B cell (primary cell): ENCODE measurements at regions not wholly inside any gene's neighbourhood (a gene's known extent, or its start where the extent isn't known, plus 50 kb on each side); places are given as distances from the start of the nearest gene placed in this dataset.

Source experiments
- ATAC-seq: fragments of 200-7000 bp; cut with Tn5 transposase; one replicate; pipeline ENCODE4 v1.10.0; 2021; ENCODE audit warnings: low read depth, mild to moderate bottlenecking, moderate number of reproducible peaks, moderate library complexity
- CTCF ChIA-PET: fragments of 350-600 bp; sonication (Branson Sonifier 250); formaldehyde crosslinking; loops from one replicate; lab custom pipeline; 2021; ENCODE audit warnings: antibody characterized with exemption, inconsistent platforms; lab: Charles Lee
- POLR2A ChIA-PET: fragments of 350-600 bp; sonication (Branson Sonifier 250); formaldehyde crosslinking; loops from one replicate; lab custom pipeline; 2021; ENCODE audit warnings: antibody characterized with exemption; lab: Charles Lee
- DNase-seq: peaks from one replicate; pipeline ENCODE4 v3.0.0; 2013
- H2AFZ ChIP-seq: 2 replicates; pipeline ENCODE4 v1.6.1; 2012; ENCODE audit warnings: mild to moderate bottlenecking, low read depth, low read length; ENCODE audit not compliant: insufficient read depth, poor library complexity, severe bottlenecking
- H3K27ac ChIP-seq, 2 donors: 1 replicate in 1 of 2; 2 replicates in 1 of 2; pipeline ENCODE4 v1.5.1; 2012 to 2013; ENCODE audit warnings: low read length in 2 of 2, mild to moderate bottlenecking in 2 of 2, moderate library complexity in 1 of 2
- H3K27me3 ChIP-seq, 4 experiments: fragments of 200-600 bp in 1 of 4; sonication (generic) in 1 of 4; replicated peaks in 1 of 4; 1 replicate in 2 of 4; 2 replicates in 2 of 4; pipeline versions ENCODE4 v1.6.1 to v1.7.0; 2013 to 2016; ENCODE audit warnings: low read length in 3 of 4, mild to moderate bottlenecking in 2 of 4, mixed read lengths in 1 of 4, moderate library complexity in 1 of 4; ENCODE audit not compliant: insufficient read depth in 4 of 4, control insufficient read depth in 3 of 4; ENCODE audit errors: control extremely low read depth in 1 of 4
- H3K36me3 ChIP-seq, 2 experiments: replicated peaks in 1 of 2; 1 replicate in 1 of 2; 2 replicates in 1 of 2; pipeline versions ENCODE4 v1.6.1 to v1.7.1; 2013; ENCODE audit warnings: low read length in 1 of 2; ENCODE audit not compliant: insufficient read depth in 2 of 2, control insufficient read depth in 1 of 2; ENCODE audit errors: control extremely low read depth in 1 of 2, extremely low read depth in 1 of 2
- H3K4me1 ChIP-seq, 2 donors: fragments of 200-600 bp in 1 of 2; sonication (generic) in 1 of 2; 1 replicate in 1 of 2; 2 replicates in 1 of 2; pipeline versions ENCODE4 v1.5.1 to v1.6.1; 2013 to 2017; ENCODE audit warnings: low read length in 2 of 2; ENCODE audit not compliant: control insufficient read depth in 2 of 2, insufficient read depth in 2 of 2
- H3K4me2 ChIP-seq: replicated peaks from 2 replicates; pipeline ENCODE3; 2012; ENCODE audit warnings: mild to moderate bottlenecking, low read depth, low read length; ENCODE audit not compliant: poor library complexity, severe bottlenecking
- H3K4me3 ChIP-seq, 5 experiments: fragments of 200-600 bp in 1 of 5; sonication (generic) in 1 of 5; 1 replicate in 3 of 5; 2 replicates in 2 of 5; pipeline versions ENCODE4 v1.5.1 to v1.7.0; 2011 to 2016; ENCODE audit warnings: low read length in 4 of 5, mild to moderate bottlenecking in 4 of 5, low read depth in 2 of 5, control low read depth in 1 of 5, moderate library complexity in 1 of 5; ENCODE audit not compliant: insufficient read depth in 1 of 5; ENCODE audit errors: control extremely low read depth in 1 of 5, extremely low read depth in 1 of 5
- H3K79me2 ChIP-seq: fragments of 200-600 bp; sonication (generic); one replicate; pipeline ENCODE4 v1.6.0; 2016; ENCODE audit warnings: low read length; ENCODE audit not compliant: control insufficient read depth, insufficient read depth
- H3K9ac ChIP-seq: fragments of 200-600 bp; sonication (generic); 2 replicates; pipeline ENCODE4 v1.6.1; 2017; ENCODE audit warnings: mild to moderate bottlenecking, low read length, moderate library complexity
- H3K9me3 ChIP-seq, 3 donors: one replicate each; pipeline versions ENCODE4 v1.6.1 to v1.7.1; 2013; ENCODE audit warnings: low read length in 2 of 3; ENCODE audit not compliant: control insufficient read depth in 2 of 3, insufficient read depth in 1 of 3; ENCODE audit errors: control extremely low read depth in 1 of 3
- H4K20me1 ChIP-seq: 2 replicates; pipeline ENCODE4 v1.6.0; 2012; ENCODE audit warnings: mild to moderate bottlenecking, low read length; ENCODE audit not compliant: insufficient read depth, control insufficient read depth, poor library complexity, severe bottlenecking
- H3K27ac Mint-ChIP-seq: one replicate; pipeline ENCODE4 v1.8.0; 2021; ENCODE audit warnings: mixed read lengths
- H3K27me3 Mint-ChIP-seq: one replicate; pipeline ENCODE4 v1.8.0; 2021; ENCODE audit warnings: mixed read lengths
- H3K4me1 Mint-ChIP-seq: one replicate; pipeline ENCODE4 v1.8.0; 2021; ENCODE audit warnings: mixed read lengths
- H3K4me3 Mint-ChIP-seq: one replicate; pipeline ENCODE4 v1.8.0; 2021; ENCODE audit warnings: mixed read lengths
- H3K9me3 Mint-ChIP-seq: one replicate; pipeline ENCODE4 v1.8.0; 2022; ENCODE audit warnings: mixed read lengths; ENCODE audit not compliant: insufficient read depth
- CTCF ChIP-seq: fragments of 200-600 bp; IDR thresholded peaks from one replicate; pipeline ENCODE4 v1.8.0; 2022; ENCODE audit warnings: antibody characterized with exemption, mild to moderate bottlenecking
- EZH2 ChIP-seq: IDR thresholded peaks from 2 replicates; pipeline ENCODE4 v1.6.1; 2012; ENCODE audit warnings: borderline replicate concordance, low read depth, mild to moderate bottlenecking, moderate library complexity, low read length; ENCODE audit not compliant: insufficient read depth, poor library complexity, severe bottlenecking
- WGBS: methylation state at CpG from one replicate; pipeline ENCODE4 v1.1.5; 2013; ENCODE audit warnings: missing lambda C conversion rate; ENCODE audit not compliant: insufficient coverage; 5-methylcytosine and 5-hydroxymethylcytosine counted together
- intact Hi-C: fragments of 100-400 bp; cut with micrococcal nuclease; formaldehyde crosslinking; loops from one replicate; pipeline ENCODE4 v1.10.0; 2022

- no peak overlapping the region for H3K9ac ChIP-seq
- H3K79me2 ChIP-seq: no peaks in the 10 kb centered on the region
- Mint-ChIP-seq H3K4me3 (no peak overlapping the region), H3K4me1 (no peaks in the 10 kb centered on the region), H3K27ac (no peak overlapping the region), H3K27me3 (peaks cover 2% of the 10 kb centered on the region), H3K9me3 (no peaks in the 10 kb centered on the region)
- DNase-seq (no peak), ATAC-seq (no peak)
- POLR2A ChIA-PET: no interaction called here
- no peak overlapping the region for H3K4me2 ChIP-seq
- no peak overlapping the region for H3K27ac ChIP-seq
- H4K20me1 ChIP-seq: no peaks in the 10 kb centered on the region
- intact Hi-C loops: loop anchor here (1.0 to 5.0 kb wide), 3 partner anchors 1056 to 1248 kb away; no protein-coding TSS in a partner anchor
- no peak overlapping the region for H2AFZ ChIP-seq
- WGBS: 90% methylated on average over 2 of the region's 5 CpGs
- no peaks in the 10 kb centered on the region for H3K36me3 ChIP-seq
- H3K4me3 ChIP-seq: no peak overlapping the region
- TF ChIP-seq EZH2 (no peak), CTCF (no peak)
- CTCF ChIA-PET: interaction anchor here (1.3 to 1.9 kb wide), 5 partner anchors 10 to 1248 kb away, joined by 4 to 12 read pairs (median 5); no protein-coding TSS in a partner anchor
- H3K27me3 ChIP-seq: no peaks in the 10 kb centered on the region
- no peaks in the 10 kb centered on the region for H3K4me1 ChIP-seq
- H3K9me3 ChIP-seq: no peaks in the 10 kb centered on the region
Observed at GRCh38 chr5:101677961-101678360, 618.1 kb downstream of the SLCO4C1 start.

GRCh38 chr5:101676646-101677045 is 619.4 kb downstream of the SLCO4C1 start:
- H3K9ac ChIP-seq: no peak overlapping the region
- H2AFZ ChIP-seq: no peak overlapping the region
- ChIA-PET CTCF (interaction anchor here (0.6 kb wide), 1 partner anchor 1735 kb away, joined by 4 read pairs; no protein-coding TSS in a partner anchor), POLR2A (no interaction called here)
- intact Hi-C loops: loop anchor here (5.0 kb wide), 2 partner anchors 1054 to 1199 kb away; no protein-coding TSS in a partner anchor
- H3K36me3 ChIP-seq: no peaks in the 10 kb centered on the region
- H3K27ac ChIP-seq: no peak overlapping the region
- ATAC-seq (no peak), DNase-seq (no peak)
- no CpG with 5 or more reads among the region's 2 CpGs for WGBS
- no peaks in the 10 kb centered on the region for H3K4me1 ChIP-seq
- TF ChIP-seq CTCF: no peak
- no peak for TF ChIP-seq EZH2
- Mint-ChIP-seq H3K9me3 (no peaks in the 10 kb centered on the region), H3K27ac (no peak overlapping the region), H3K27me3 (peaks cover 2% of the 10 kb centered on the region), H3K4me1 (no peaks in the 10 kb centered on the region), H3K4me3 (no peak overlapping the region)
- H3K9me3 ChIP-seq: no peaks in the 10 kb centered on the region
- H4K20me1 ChIP-seq: no peaks in the 10 kb centered on the region
- no peaks in the 10 kb centered on the region for H3K27me3 ChIP-seq
- H3K4me3 ChIP-seq: no peak overlapping the region
- H3K79me2 ChIP-seq: no peaks in the 10 kb centered on the region
- no peak overlapping the region for H3K4me2 ChIP-seq
